ENCODE measurements at regions not wholly inside any gene's neighbourhood (a gene's known extent, or its start where the extent isn't known, plus 50 kb on each side); places are given as distances from the start of the nearest gene placed in this dataset.

DNA sequence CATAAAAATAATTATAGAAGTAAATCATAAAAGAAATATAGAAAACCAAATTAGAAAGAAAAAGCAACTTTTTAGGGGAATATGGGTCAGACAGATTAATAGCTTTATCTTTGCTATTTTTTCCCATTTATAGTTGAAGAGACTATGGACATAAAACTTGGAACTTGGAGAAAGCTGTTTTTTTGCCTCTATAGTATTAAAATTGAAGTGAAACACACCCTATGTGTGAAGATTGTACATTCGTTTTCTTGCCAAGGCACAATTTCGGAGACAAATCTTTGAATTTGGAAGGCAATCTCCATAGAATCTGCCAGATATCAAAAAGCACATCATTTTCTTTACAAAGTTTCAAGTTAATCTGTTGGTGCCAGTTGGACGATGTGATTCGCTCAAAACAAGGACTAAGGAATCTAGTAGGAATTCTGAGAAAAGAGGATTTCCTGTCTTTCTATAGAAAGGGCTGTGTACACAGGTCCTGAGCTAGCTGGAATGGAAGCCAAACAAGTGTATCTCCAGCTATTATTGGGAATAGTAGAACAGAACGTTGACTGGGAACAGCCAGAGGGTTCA, 156.3 kb downstream of the SLC7A11 start:
- no peak for DNase-seq (ENCODE audit: low spot score)

DNA sequence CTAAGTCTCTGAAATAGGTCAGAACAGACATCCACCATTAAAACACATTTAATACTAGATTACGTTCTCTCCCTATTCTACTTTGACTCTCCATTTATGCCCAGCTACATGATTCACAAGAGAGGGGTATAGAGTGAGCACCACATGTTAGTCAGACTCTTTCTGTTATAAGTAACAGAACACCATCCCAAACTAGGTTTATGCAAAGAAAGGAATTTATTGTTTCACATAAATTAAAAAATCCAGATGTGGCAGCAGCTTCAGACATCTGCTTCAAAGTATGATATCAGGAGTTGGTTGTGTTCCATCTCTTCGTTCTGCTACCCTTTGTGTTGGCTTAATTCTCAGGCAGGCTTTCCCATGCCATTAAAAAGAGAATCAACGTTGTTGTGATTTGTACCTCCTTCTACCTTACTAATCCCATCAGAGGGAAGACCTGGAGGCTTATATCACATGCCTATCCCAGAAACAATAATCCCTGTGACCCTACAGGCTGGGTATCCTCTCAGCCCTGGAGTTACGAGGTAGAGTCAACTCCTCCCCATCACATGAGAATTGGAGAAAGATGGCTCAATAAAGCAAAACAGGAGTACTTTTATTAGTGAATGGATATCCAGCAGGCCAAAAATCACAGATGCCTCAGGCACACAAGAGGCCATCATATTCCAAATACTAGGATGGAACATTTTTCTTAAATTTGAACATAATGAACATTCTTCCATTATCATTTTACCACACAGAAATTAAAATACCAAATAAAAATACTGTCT, 163.2 kb downstream of the SLC7A11 start:
- no peak for DNase-seq (ENCODE audit: low spot score)

DNA sequence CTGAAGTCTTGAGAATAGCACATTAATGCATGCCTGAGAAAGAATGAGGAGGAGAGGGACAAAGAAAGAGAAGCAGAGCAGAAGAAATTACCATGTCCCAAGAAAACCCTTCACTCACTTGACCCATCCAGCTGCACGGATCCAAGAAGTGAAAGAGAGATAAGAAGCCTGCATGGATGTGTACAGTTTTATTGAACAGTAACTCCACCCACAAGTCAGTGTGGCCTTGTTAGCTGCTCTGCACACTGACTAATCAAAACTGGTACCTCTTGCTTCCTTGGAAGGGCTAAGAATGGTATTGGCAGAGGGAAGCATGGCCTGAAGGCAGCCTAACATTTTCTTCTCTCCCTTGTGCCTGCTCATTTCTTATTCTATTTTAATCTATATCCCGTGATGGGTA, 163.9 kb downstream of the SLC7A11 start:
- DNase-seq (ENCODE audit: low spot score), result no peak

DNA sequence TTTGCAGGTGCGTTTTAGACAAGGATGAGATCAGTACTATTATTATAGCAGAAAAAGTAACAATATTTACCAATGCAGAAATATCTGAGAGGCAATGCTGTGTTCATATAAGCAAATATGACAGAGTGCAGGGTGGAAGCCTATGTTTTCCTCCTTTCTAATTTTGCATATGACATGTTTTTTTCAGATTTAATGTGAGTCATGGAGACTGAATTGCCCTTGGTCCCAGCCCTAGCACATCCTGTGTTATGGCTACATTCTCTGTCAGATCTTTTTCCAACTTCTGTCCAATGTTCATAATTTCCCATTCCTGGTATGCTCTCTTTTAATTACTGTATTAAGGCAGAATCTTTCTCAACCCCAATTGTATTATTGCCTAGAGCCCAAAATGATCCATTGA, 165.6 kb downstream of the SLC7A11 start:
- no peak for DNase-seq (ENCODE audit: low spot score)

DNA sequence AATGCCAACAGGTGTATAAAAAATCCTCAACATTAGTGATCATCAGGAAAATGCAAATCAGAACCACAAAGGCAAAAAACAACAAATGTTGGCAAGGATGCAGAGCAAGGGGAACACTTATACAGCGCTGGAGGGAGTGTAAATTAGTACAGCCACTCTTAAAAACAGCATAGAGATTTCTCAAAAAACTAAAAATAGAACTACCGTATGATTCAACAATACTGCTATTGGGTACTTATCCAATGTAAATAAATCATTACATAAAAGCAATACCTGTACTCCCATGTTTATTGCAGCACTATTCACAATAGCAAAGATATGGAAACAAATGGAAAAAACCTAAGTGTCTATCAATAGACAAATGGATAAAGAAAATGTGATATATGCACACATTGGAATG, 171.3 kb downstream of the SLC7A11 start:
- DNase-seq (ENCODE audit: low spot score), result no peak

DNA sequence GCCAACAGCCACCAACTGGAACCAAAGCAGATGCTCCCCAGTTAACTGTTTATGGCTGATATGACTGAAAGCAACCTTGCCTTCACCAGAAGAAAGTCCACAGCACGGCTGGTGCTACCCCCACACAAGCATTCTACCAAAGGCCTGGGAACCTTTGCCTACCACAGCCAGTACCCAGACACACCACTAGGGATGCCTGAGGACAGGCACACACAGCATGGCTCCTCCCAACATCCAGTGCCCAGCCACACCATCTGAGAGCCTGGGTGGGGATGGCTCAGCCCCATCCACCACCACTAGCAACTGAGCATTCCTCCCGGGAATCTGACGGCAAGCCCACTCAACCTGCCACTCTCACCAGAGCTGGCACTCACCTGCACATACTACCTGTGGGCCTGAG, 178.6 kb downstream of the SLC7A11 start:
- DNase-seq (ENCODE audit: low spot score), result no peak

DNA sequence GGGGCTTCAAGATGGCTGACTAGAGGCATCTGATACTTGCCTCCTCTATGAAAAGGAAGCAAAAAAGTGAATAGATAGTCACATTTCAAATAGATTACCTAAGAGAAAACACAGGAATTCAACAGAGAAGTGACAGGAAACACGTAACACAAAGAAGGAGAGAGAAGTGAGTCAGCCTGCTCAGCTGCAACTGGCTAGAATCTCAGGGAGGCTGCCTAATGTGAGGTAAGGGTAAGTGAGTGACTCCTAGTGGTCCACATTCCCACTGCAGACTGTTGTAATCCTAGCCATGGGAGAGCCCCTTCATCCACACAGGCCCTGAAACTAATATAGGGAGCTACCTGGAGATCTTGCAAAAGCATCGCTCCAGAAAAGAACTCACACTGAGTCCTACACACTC, 179.2 kb downstream of the SLC7A11 start:
- DNase-seq (ENCODE audit: low spot score), result peak; percentile 67

DNA sequence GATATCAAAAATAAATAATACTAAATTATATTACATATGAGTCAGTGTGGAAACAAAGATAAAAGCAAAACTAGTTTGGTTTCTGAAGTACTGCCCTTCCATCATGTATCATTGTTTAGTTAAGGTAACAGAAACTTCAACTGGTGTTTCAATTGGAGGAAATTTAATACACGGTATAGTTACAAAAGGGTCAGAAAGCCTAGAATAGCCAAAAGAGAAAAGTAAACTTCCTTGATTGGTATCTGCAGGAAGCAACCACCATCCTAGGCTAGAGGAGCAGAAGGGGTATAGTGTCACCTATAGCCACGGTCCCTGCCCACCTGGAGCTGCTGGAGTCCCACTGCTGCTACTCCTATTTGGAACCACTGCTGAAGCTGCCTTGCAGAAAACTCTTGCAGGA, 185.6 kb downstream of the SLC7A11 start:
- no peak for DNase-seq (ENCODE audit: low spot score)

DNA sequence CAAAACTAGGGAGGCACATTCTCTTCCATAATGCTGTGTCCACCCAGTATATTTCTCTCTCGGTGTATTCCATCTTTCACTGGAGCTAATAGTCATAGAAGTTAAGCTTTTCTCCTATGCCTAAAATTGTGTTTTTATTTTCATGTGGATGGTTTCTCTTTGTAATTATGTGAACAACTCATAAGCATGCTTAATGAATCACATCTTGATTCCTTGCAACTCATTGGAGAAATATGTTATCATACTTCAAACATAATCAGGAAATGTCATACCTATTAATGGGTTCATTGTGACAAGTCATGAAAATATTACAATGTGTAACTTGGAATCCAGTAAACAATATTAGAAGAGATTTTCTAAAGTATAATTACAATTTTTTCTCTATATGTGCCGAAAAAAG, 186.3 kb downstream of the SLC7A11 start:
- DNase-seq (ENCODE audit: low spot score), result no peak

DNA sequence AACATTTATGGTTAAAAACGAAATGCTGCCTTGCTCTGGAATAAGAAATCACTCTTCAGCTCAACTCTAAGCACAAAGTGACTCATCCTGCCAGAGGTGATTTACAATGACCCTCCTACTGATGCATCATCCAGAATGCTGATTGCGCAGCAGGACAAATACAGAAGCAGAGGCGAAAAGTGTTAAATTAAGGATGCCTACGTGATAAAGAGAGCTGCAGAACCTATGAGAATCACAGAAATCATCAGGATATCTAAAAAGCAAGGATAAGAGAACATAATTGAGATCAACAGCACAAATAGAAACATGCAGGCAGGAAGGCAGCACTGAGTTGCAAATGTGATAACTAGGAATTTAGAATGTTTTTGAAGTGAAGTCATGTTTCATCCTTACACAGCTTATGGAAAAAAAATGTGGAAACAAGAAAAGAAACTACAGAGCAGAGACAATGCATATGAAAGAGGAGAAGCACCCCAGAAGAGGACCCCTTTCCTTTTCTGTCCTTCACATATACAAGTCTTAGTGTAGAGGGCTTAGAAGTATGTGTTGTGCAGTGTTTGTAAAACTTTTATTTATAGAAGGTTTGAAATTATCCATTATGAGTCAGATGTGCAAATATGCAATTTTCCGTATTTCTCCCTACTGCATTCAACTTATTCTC, 188.4 kb downstream of the SLC7A11 start:
- peak; percentile 79 for DNase-seq (ENCODE audit: low spot score)

DNA sequence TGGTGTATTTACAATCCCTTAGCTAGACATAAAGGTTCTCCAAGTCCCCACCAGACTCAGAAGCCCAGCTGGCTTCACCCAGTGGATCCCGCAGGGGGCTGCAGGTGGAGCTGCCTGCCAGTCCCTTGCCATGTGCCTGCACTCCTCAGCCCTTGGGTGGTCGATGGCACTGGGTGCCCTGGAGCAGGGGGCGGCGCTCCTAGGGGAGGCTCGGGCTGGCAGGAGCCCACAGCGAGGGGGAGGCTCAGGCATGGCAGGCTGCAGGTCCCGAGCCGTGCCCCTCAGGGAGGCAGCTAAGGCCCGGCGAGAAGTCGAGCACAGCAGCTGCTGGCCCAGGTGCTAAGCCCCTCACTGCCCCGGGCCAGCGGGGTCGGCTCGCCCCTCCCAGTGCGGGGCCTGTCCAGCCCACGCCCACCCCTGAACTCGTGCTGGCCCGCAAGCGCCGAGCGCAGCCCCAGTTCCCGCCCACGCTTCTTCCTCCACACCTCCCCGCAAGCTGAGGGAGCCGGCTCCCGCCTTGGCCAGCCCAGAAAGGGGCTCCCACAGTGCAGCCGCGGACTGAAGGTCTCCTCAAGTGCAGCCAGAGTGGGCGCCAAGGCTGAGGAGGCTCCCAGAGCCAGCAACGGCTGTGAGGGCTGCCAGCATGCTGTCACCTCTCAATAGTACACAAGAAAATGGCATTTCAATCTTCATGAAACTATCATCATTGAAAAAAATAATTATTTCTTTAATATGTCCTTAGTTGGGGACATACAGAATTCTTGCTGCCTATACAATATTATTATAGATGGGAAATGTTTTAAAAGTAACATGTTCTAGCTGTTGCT, 189.1 kb downstream of the SLC7A11 start:
- DNase-seq (ENCODE audit: low spot score), result no peak

DNA sequence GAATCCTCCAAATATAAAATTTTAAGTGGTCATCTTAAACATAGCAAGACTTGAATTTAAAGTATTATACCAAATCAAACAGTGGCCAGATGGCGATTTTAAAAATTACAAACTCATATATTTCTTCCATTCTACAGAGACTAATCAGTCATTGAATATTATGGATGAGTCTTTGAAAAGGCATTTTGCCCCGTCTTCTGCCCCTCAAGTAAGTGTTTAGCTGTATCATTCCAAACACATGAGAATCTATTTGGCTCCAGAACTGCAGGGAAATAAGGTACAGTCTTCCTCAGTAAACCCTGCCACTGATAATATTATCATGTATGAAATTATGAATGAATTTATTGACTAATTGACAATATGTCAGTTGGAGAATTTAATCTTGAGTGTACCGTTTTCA, 191.0 kb downstream of the SLC7A11 start:
- DNase-seq (ENCODE audit: low spot score), result no peak

DNA sequence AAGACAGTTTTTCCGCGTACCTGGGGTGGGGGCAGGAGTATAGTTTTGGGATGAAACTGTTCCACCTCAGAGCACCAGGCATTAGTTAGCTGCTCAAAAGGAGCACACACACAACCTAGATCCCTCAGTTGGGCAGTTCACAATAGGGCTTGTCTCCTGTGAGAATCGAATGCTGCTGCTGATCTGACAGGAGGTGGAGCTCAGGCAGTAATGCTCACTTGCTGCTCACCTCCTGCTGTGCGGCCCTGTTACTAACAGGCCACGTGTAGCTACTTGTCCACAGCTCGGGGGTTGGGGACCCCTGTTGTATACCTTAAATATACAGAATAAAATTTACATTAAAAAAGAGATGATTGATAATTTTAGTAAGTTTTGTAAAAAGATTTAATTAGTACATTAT, 191.5 kb downstream of the SLC7A11 start:
- no peak for DNase-seq (ENCODE audit: low spot score)

DNA sequence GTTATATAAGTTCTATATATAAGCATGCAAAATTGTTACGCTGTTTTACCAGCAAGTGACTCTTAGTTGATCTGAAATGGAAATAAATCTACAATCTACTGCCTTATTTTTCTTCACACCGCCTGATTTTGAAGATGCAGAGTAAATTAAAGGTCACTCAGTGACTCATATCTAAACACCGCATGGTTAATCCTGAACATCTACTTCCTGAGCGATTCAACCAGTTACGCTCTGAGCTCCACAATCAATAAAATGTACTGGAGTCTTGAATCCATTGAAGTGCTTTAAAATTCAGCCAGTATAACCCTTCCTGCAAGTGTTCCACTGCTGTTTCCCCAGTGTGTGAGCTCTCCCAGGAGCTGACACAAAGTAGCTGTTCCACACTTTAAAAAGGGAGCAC, 192.8 kb downstream of the SLC7A11 start:
- no peak for DNase-seq (ENCODE audit: low spot score)

DNA sequence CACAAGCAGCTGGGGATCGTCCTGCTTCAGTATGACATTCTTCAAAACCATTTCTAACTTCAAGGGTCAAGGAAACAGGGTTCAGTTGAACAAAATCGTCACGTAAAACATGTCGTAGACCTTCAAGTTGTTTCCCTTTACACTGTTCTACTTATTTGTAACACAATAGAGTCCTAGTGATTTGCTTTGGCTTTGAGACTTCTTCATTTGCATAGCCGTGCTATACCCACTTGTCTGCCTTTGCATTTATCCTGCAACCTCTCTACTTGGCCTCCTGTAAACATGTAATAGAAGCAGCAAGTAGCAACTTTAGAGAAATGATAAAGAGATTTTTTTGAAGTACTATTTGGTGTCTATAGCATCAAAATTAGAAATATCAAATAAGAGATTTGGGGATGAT, 194.9 kb downstream of the SLC7A11 start:
- no peak for DNase-seq (ENCODE audit: low spot score)

DNA sequence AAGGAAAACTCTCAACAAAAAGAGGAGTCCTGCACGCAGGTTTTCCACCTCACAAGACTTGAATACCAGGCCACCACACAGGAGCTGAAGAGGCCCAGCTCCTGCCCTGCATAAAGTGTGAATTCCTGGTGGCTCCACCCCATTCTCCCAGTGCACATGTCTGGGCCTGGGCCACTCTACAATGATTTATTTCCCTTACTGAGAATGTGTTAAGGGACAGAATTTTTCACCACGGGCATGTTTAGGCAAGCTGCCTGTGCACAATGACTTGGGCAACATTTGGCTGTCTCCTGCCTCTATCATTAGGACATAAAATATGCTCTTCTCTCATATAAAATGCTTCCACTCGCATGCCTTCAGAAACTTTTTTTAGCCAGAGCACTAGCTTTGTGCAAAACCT, 197.1 kb downstream of the SLC7A11 start:
- no peak for DNase-seq (ENCODE audit: low spot score)

DNA sequence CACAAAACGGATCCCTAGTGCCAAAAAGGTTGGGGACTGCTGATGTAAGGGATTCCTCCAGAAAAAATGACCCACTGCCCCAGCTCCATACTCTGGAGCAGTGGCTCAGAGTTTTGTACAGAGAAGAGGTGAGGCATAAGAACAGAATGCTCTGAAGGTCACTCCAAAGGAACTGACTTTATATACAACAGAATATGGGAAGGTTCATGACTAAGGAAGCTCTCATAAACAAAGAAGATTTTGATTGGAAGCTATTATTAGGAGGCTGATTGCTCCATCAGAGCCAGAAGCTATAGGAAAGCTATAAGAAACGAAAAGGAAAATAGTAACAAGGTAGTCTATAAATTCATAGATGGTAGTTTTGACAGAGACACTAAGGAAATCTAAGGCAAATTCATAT, 203.1 kb downstream of the SLC7A11 start:
- no peak for DNase-seq (ENCODE audit: low spot score)

DNA sequence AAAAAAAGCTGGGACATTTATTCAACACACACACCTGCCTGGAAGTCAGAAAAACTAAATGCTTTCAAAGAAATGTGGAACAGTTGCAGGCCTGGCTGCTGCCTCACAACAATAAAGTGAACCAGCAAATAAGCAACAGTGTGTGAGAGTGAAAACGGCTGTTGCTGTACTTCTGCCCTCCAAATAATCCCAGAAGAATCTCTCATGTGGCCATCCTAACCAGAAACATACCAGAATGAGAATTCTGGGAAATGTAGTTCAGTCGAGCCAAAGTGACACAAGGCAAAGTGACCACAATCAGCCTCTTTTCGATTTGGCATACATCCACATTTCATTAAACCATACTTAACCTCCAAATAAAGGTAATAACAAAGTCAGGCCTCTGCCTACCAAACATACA, 204.5 kb downstream of the SLC7A11 start:
- peak; percentile 70 for DNase-seq (ENCODE audit: low spot score)

DNA sequence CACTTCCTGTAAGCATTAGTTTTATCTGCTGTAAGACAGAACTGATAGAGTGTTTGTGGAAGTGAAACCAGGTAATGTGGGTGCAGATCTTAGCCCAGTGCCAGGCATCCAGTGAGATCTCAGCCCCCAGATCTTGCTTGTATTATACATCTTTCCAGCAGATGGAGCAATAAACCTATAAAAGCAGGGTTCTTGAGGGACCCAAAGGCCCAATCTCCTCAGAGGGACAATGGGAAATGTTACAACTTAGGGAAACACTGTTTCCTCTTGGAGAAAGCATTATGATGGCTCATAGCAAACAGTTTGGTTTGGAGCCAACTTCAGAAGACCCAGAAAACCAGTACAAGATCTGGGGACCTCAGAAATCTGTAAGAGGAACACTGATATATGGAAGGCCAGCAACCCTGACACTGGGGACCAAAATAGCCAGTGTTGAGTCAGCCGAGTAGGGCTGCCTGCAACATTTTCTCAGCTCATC, 206.3 kb downstream of the SLC7A11 start:
- peak; percentile 74 for DNase-seq (ENCODE audit: low spot score)

DNA sequence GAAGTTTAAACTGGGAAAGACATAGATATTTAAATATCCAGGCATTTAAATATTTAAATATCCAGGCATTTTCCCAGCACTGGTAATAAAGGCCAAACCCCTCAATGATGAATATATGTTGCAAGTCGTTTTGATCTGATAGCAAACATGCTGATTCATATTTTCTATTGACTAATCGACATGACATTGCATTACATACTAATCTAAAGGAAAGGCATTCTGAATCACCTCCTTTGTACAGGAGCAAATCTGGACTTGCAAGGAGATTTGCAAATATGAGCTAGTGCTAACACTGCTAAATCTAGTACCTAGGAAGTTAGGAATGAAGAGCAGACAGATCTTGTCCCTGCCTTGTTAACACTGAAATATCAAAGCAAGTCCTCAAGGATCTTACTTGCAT, 207.3 kb downstream of the SLC7A11 start:
- peak; percentile 9 for DNase-seq (ENCODE audit: low spot score)

DNA sequence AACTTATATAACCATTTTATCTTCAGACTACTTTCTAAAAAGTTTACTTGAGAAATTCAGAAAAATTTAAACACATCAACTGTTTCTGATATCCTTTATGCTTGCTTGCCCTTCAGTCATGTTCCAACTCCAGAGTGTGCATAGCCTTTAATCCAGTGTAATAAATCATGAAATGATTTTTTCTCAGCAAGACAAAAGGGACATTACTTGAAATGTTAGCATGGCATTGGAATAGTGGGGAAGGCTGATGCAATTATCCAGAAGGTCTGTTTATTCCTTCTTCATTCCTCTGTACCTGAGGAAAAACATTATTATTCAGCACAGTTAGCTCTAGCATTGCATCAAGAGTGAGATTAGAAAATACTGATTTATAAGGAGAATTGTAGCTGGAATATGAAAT, 209.9 kb downstream of the SLC7A11 start:
- DNase-seq (ENCODE audit: low spot score), result no peak

DNA sequence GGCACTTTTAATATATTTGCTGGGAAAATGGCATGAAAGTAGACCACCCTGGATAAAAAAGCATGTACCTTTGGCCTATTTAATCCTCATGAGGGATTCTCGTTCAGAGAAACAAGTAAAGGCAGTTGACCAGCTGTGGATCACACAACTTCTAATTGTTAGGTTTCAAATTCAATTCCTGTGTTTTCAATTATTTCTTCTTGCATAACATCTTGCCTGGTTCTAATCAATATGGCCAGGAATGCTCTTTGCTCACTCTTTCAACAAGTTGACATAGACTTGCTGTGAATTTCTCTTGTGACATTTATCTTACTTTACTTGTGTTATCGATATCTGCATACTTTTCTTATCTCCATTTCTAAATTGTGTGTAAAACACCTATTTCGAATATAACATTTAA, 211.8 kb downstream of the SLC7A11 start:
- DNase-seq (ENCODE audit: low spot score), result no peak

DNA sequence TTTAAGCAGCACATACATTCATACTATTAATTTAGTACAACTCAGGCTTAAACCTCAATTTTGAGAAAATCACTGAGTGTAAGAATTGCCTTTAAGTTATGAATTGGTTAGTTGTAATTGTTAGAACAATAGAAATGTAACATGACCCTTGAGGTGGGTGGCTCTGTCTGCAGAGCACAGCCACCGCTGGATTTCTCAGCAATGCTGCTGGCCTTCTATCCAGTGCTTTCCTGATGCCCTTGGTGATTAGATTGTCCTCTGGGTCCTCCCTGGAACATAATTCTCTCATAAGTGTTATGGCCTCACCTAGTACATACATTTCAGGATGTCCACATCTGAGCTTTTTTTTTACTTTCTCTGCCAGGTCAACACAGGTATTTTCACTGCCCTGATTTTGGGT, 213.2 kb downstream of the SLC7A11 start:
- no peak for DNase-seq (ENCODE audit: low spot score)
